Adrenal gland (tissue), 9 donors: ENCODE measurements at regions not wholly inside any gene's neighbourhood (a gene's known extent, or its start where the extent isn't known, plus 50 kb on each side); places are given as distances from the start of the nearest gene placed in this dataset.

ENCODE experiments used
- DNase-seq, 7 donors: peaks; one replicate each; pipeline ENCODE4 v3.0.0-alpha.2; 2019 to 2020
- H3K27ac ChIP-seq, 5 donors: fragments of 200-600 bp; sonication (generic) in 4 of 5; 1 replicate in 3 of 5; 2 replicates in 2 of 5; pipeline versions ENCODE4 v1.5.1 to v1.8.0; 2016 to 2020; ENCODE audit warnings: mild to moderate bottlenecking in 1 of 5
- H3K27me3 ChIP-seq: fragments of 200-600 bp; 2 replicates; pipeline ENCODE4 v1.8.0; 2021
- H3K36me3 ChIP-seq, 2 donors: fragments of 200-600 bp; replicated peaks in 1 of 2; 1 replicate in 1 of 2; 2 replicates in 1 of 2; pipeline versions ENCODE4 v1.5.1 to v1.8.0; 2018 to 2022
- H3K4me1 ChIP-seq, 2 donors: fragments of 200-600 bp; replicated peaks in 1 of 2; 1 replicate in 1 of 2; 2 replicates in 1 of 2; pipeline versions ENCODE4 v1.5.1 to v1.8.0; 2018 to 2021
- H3K4me3 ChIP-seq, 4 donors: fragments of 200-600 bp; sonication (generic) in 3 of 4; one replicate each; pipeline ENCODE4 v1.5.1; 2016 to 2018
- H3K9me3 ChIP-seq, 3 donors: fragments of 200-600 bp; sonication (generic) in 1 of 3; replicated peaks in 1 of 3; 1 replicate in 2 of 3; 2 replicates in 1 of 3; pipeline versions ENCODE4 v1.5.1 to v1.8.0; 2016 to 2021
- POLR2A ChIP-seq, 2 donors: fragments of 450-650 bp; IDR thresholded peaks; one replicate each; pipeline ENCODE4 v1.6.1; 2017; ENCODE audit warnings: antibody characterized with exemption in 2 of 2, mild to moderate bottlenecking in 2 of 2, moderate library complexity in 1 of 2
- WGBS, 4 donors: extraction: QIAGEN DNeasy Blood & Tissue Kit in 2 of 4; methylation state at CpG; one replicate each; pipeline versions ENCODE4 v1.1.5 to v1.1.7; 2013 to 2017; 5-methylcytosine and 5-hydroxymethylcytosine counted together
- intact Hi-C, 2 donors: fragments of 100-400 bp; cut with DNase I; formaldehyde crosslinking; loops; one replicate each; pipeline versions ENCODE4 v1.14.1 to v1.15.0; 2022 to 2023
- TF ChIP-seq, protein P1 (sequence below), 6 experiments: fragments of 450-650 bp in 4 of 6; fragments of 200-600 bp in 2 of 6; sonication (generic) in 1 of 6; IDR thresholded peaks; 1 replicate in 5 of 6; 2 replicates in 1 of 6; pipeline versions ENCODE4 v1.5.1 to v1.8.0; 2016 to 2021; ENCODE audit warnings: antibody characterized with exemption in 6 of 6, mild to moderate bottlenecking in 2 of 6, moderate library complexity in 1 of 6
- donor health status: healthy with polysubstance abuse.
- donor health status: Bipolar disorder and iron deficiency.
- donor health status: DM: yes; HTN: yes; CAD: no.
- donor health status: DM: no; HTN: no; CAD: no.
- donor health status: DM: no; HTN: no; CAD: no.

- no peak overlapping the region for H3K4me3 ChIP-seq
- TF ChIP-seq, protein P1, sequence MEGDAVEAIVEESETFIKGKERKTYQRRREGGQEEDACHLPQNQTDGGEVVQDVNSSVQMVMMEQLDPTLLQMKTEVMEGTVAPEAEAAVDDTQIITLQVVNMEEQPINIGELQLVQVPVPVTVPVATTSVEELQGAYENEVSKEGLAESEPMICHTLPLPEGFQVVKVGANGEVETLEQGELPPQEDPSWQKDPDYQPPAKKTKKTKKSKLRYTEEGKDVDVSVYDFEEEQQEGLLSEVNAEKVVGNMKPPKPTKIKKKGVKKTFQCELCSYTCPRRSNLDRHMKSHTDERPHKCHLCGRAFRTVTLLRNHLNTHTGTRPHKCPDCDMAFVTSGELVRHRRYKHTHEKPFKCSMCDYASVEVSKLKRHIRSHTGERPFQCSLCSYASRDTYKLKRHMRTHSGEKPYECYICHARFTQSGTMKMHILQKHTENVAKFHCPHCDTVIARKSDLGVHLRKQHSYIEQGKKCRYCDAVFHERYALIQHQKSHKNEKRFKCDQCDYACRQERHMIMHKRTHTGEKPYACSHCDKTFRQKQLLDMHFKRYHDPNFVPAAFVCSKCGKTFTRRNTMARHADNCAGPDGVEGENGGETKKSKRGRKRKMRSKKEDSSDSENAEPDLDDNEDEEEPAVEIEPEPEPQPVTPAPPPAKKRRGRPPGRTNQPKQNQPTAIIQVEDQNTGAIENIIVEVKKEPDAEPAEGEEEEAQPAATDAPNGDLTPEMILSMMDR (IDR thresholded peaks at IDR 0.05): no peak
- no peak for TF ChIP-seq POLR2A (IDR thresholded peaks at IDR 0.05)
- 79 to 89% (median 83%) methylated on average over 4 of the region's 4 CpGs for WGBS, 4 donors
- DNase-seq: no peak
- no peaks in the 10 kb centered on the region for H3K4me1 ChIP-seq
- H3K27ac ChIP-seq: no peak overlapping the region
- no peaks in the 10 kb centered on the region for H3K9me3 ChIP-seq
- H3K27me3 ChIP-seq: no peaks in the 10 kb centered on the region
- no peaks in the 10 kb centered on the region for H3K36me3 ChIP-seq
- intact Hi-C loops: no loop called here
These were observed 147.8 kb upstream of the AJAP1 start for GRCh38 chr1:4506591-4506990.

DNA sequence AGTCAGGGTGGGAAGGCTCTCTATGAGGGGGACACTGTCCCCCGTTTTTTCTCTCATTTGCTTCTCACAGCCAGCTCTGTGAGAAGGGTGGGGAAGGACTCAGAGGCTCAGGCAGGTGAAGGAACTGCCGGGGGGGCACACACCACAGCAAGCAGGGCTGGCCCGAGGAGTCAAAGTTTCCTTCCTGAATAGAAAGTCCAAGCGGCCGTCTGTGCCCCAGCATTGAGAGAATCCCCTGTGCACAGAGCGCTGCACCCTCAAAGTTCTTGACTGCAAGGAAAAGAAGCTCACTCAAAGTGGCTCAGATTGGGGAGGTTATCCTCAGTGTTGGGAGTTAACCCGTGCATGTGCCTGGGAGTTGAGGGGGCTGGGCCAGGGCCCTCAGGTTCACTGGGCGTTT lies 145.2 kb upstream of the AJAP1 start:
- no peak for DNase-seq
- Histone ChIP-seq H3K27ac (no peak overlapping the region), H3K4me1 (no peaks in the 10 kb centered on the region), H3K27me3 (no peaks in the 10 kb centered on the region), H3K9me3 (no peaks in the 10 kb centered on the region), H3K4me3 (no peak overlapping the region), H3K36me3 (no peaks in the 10 kb centered on the region)
- no peak for TF ChIP-seq POLR2A (IDR thresholded peaks at IDR 0.05)
- TF ChIP-seq, protein P1 (IDR thresholded peaks at IDR 0.05): no peak
- 44 to 59% (median 52%) methylated on average over 7 to 8 of the region's 8 CpGs for WGBS, 4 donors
- intact Hi-C loops: no loop called here

DNA sequence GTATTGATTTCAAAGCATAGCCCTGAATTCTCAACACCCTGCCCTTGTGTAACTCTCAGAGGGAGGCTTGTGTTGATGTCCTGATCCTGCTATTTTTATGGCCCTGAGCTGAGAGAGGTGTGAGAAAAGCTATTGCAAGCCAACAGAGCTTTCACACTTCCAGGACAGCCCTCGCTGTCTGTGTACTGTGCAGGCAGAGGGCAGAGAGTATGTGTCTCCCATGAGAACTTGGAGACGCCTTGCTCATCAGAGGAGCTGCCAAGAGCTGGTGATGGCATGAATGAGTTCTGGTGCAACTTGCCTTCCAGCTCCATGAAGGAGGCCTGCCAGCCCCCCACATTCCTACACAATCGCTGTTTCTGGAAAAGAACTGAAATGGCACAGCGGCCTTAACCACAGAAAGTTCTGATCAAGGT lies 144.1 kb upstream of the AJAP1 start:
- H3K36me3 ChIP-seq: no peaks in the 10 kb centered on the region
- intact Hi-C loops: no loop called here
- no peaks in the 10 kb centered on the region for H3K9me3 ChIP-seq
- TF ChIP-seq, protein P1 (IDR thresholded peaks at IDR 0.05): no peak
- no peak for TF ChIP-seq POLR2A (IDR thresholded peaks at IDR 0.05)
- 71 to 90% (median 77%) methylated on average over 3 to 4 of the region's 4 CpGs for WGBS, 4 donors
- no peak for DNase-seq
- no peak overlapping the region for H3K4me3 ChIP-seq
- H3K4me1 ChIP-seq: no peaks in the 10 kb centered on the region
- H3K27ac ChIP-seq: no peak overlapping the region
- H3K27me3 ChIP-seq: no peaks in the 10 kb centered on the region

DNA sequence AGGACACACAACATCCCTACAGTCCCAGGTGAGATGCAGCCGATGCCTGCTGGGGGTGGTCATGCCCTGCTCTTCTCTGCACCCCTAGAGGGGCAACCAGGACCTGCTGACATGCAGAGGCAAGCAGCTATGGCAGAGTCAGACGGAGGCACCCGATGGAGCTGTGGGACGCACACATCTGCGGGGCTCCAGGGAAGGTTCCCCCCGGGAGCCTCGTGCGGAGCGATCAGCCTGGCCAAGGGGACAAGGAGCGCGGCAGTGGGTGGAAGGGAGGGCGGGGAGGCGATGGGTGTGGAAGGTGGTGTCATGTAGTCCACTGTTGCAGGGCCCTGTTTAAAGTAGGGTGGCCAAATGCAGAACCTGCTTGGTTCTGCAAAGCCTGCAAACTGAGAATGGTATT lies 143.0 kb upstream of the AJAP1 start:
- intact Hi-C loops: no loop called here
- Histone ChIP-seq H3K27me3 (no peaks in the 10 kb centered on the region), H3K9me3 (no peaks in the 10 kb centered on the region), H3K27ac (no peak overlapping the region), H3K4me3 (no peak overlapping the region), H3K36me3 (no peaks in the 10 kb centered on the region), H3K4me1 (no peaks in the 10 kb centered on the region)
- WGBS, 4 donors: 87 to 94% (median 92%) methylated on average over 13 of the region's 13 CpGs
- DNase-seq: no peak
- TF ChIP-seq, protein P1 (IDR thresholded peaks at IDR 0.05): no peak
- no peak for TF ChIP-seq POLR2A (IDR thresholded peaks at IDR 0.05)
